T follicular helper cell (primary cell): ENCODE measurements at regions not wholly inside any gene's neighbourhood (a gene's known extent, or its start where the extent isn't known, plus 50 kb on each side); places are given as distances from the start of the nearest gene placed in this dataset.
"Not testable (repeated sequence)": the region's sequence is repeated elsewhere in the genome, so short reads cannot be mapped to it uniquely, and the experiment has no call there.

ENCODE experiments used
- DNase-seq: peaks from one replicate; pipeline ENCODE4 v3.0.0-alpha.2; 2020; ENCODE audit warnings: low read depth

- DNase-seq = no peak
Measured at GRCh38 chr4:178970433-178971140, 1528.3 kb upstream of the AGA start.

GRCh38 chr4:178976861-178977260, 1534.6 kb upstream of the AGA start:
- DNase-seq = no peak

GRCh38 chr4:178993306-178993705, 1551.1 kb upstream of the AGA start:
- no peak for DNase-seq

GRCh38 chr4:179001918-179002317, 1559.7 kb upstream of the AGA start:
- DNase-seq = no peak

- no peak for DNase-seq
Measured at GRCh38 chr4:179007755-179008154, 1565.5 kb upstream of the AGA start.

- no peak for DNase-seq
Measured at GRCh38 chr4:179017581-179017980, 1575.3 kb upstream of the AGA start.

- no peak for DNase-seq
Measured at GRCh38 chr4:179027569-179027968, 1585.3 kb upstream of the AGA start.

GRCh38 chr4:179028321-179028720, 1586.1 kb upstream of the AGA start:
- DNase-seq = no peak

- no peak for DNase-seq
Measured at GRCh38 chr4:179029683-179030082, 1587.4 kb upstream of the AGA start.

- DNase-seq = no peak
Measured at GRCh38 chr4:179040259-179040658, 1598.0 kb upstream of the AGA start.

- no peak for DNase-seq
Measured at GRCh38 chr4:179048839-179049453, 1606.7 kb upstream of the AGA start.

GRCh38 chr4:179051206-179051605, 1609.0 kb upstream of the AGA start:
- DNase-seq = no peak

GRCh38 chr4:179059396-179059795, 1617.2 kb upstream of the AGA start:
- DNase-seq = no peak

- not testable (repeated sequence) for DNase-seq
Measured at GRCh38 chr4:179066254-179066653, 1624.0 kb upstream of the AGA start.

- DNase-seq = no peak
Measured at GRCh38 chr4:179071131-179071530, 1628.9 kb upstream of the AGA start.

GRCh38 chr4:179076865-179077264, 1634.6 kb upstream of the AGA start:
- no peak for DNase-seq

- no peak for DNase-seq
Measured at GRCh38 chr4:179095585-179096221, 1653.5 kb upstream of the AGA start.

- DNase-seq = no peak
Measured at GRCh38 chr4:179097741-179098140, 1655.5 kb upstream of the AGA start.

GRCh38 chr4:179110356-179110755, 1668.1 kb upstream of the AGA start:
- no peak for DNase-seq

- no peak for DNase-seq
Measured at GRCh38 chr4:179110816-179111215, 1668.6 kb upstream of the AGA start.

GRCh38 chr4:179112441-179113170, 1670.4 kb upstream of the AGA start:
- DNase-seq = no peak

- DNase-seq = no peak
Measured at GRCh38 chr4:179114615-179115014, 1672.4 kb upstream of the AGA start.

GRCh38 chr4:179116011-179116410, 1673.8 kb upstream of the AGA start:
- DNase-seq = no peak
